ENCODE measurements at regions not wholly inside any gene's neighbourhood (a gene's known extent, or its start where the extent isn't known, plus 50 kb on each side); places are given as distances from the start of the nearest gene placed in this dataset.

DNA sequence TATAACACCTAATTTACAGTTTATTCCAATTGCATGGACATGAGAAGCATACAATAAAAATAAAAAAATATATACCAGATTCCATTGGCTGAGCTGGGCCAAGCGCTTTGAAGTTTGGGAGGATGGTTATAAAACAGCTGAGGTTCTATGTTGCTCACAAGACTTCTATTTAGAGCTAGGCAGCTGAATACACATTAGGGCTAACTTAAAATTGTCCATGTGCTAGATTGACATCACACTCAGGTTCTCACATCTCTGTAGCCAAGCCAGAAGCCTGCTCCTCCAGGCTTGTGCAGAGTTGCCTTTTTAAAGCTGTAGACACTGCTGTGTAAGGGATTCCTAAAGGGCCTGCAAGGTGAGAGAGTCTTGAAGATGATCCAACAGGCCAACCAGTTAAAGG, 871.1 kb upstream of the FANCL start:
- TF ChIP-seq, protein P1, sequence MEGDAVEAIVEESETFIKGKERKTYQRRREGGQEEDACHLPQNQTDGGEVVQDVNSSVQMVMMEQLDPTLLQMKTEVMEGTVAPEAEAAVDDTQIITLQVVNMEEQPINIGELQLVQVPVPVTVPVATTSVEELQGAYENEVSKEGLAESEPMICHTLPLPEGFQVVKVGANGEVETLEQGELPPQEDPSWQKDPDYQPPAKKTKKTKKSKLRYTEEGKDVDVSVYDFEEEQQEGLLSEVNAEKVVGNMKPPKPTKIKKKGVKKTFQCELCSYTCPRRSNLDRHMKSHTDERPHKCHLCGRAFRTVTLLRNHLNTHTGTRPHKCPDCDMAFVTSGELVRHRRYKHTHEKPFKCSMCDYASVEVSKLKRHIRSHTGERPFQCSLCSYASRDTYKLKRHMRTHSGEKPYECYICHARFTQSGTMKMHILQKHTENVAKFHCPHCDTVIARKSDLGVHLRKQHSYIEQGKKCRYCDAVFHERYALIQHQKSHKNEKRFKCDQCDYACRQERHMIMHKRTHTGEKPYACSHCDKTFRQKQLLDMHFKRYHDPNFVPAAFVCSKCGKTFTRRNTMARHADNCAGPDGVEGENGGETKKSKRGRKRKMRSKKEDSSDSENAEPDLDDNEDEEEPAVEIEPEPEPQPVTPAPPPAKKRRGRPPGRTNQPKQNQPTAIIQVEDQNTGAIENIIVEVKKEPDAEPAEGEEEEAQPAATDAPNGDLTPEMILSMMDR (IDR thresholded peaks at IDR 0.05): no peak
- TF ChIP-seq POLR2A (IDR thresholded peaks at IDR 0.05): no peak
- TF ChIP-seq EP300 (IDR thresholded peaks at IDR 0.05): no peak
